GM18519 (cell line): ENCODE measurements at regions not wholly inside any gene's neighbourhood (a gene's known extent, or its start where the extent isn't known, plus 50 kb on each side); places are given as distances from the start of the nearest gene placed in this dataset.

Source experiments
- ATAC-seq: cut with Tn5 transposase; IDR thresholded peaks from one replicate; pipeline ENCODE4 v1.9.1; 2021; ENCODE audit warnings: mild to moderate bottlenecking, moderate library complexity; ENCODE audit not compliant: unreplicated experiment, low FRiP score

- ATAC-seq, result no peak
Measured at GRCh38 chr5:167565189-167565954, 726.1 kb upstream of the WWC1 start.

GRCh38 chr5:167570431-167570830 lies 721.0 kb upstream of the WWC1 start:
- no peak for ATAC-seq

- ATAC-seq, result no peak
Measured at GRCh38 chr5:167571824-167572223, 719.6 kb upstream of the WWC1 start.

GRCh38 chr5:167573370-167574127 lies 717.9 kb upstream of the WWC1 start:
- no peak for ATAC-seq

- no peak for ATAC-seq
Measured at GRCh38 chr5:167574464-167574863, 717.0 kb upstream of the WWC1 start.

- no peak for ATAC-seq
Measured at GRCh38 chr5:167575330-167575729, 716.1 kb upstream of the WWC1 start.

GRCh38 chr5:167576126-167576525 lies 715.3 kb upstream of the WWC1 start:
- ATAC-seq, result no peak

- ATAC-seq, result no peak
Measured at GRCh38 chr5:167576897-167577296, 714.5 kb upstream of the WWC1 start.

- ATAC-seq, result no peak
Measured at GRCh38 chr5:167577616-167578015, 713.8 kb upstream of the WWC1 start.

- no peak for ATAC-seq
Measured at GRCh38 chr5:167578977-167579692, 712.3 kb upstream of the WWC1 start.

GRCh38 chr5:167579693-167580055 lies 711.8 kb upstream of the WWC1 start:
- no peak for ATAC-seq

GRCh38 chr5:167580608-167581007 lies 710.8 kb upstream of the WWC1 start:
- no peak for ATAC-seq

GRCh38 chr5:167582283-167582682 lies 709.2 kb upstream of the WWC1 start:
- ATAC-seq, result no peak

GRCh38 chr5:167582886-167583285 lies 708.6 kb upstream of the WWC1 start:
- no peak for ATAC-seq

GRCh38 chr5:167585184-167585583 lies 706.3 kb upstream of the WWC1 start:
- ATAC-seq, result no peak

- ATAC-seq, result no peak
Measured at GRCh38 chr5:167587772-167588437, 703.5 kb upstream of the WWC1 start.

- no peak for ATAC-seq
Measured at GRCh38 chr5:167592114-167592513, 699.3 kb upstream of the WWC1 start.

GRCh38 chr5:167593329-167594060 lies 698.0 kb upstream of the WWC1 start:
- no peak for ATAC-seq

- no peak for ATAC-seq
Measured at GRCh38 chr5:167594061-167594435, 697.4 kb upstream of the WWC1 start.

- ATAC-seq, result no peak
Measured at GRCh38 chr5:167594750-167595149, 696.7 kb upstream of the WWC1 start.
